Left ventricle myocardium inferior (tissue), 1 donor: ENCODE measurements at regions not wholly inside any gene's neighbourhood (a gene's known extent, or its start where the extent isn't known, plus 50 kb on each side); places are given as distances from the start of the nearest gene placed in this dataset.
"Not testable (repeated sequence)": the region's sequence is repeated elsewhere in the genome, so short reads cannot be mapped to it uniquely, and the experiment has no call there.

Source experiments
- DNase-seq: peaks from one replicate; pipeline ENCODE4 v3.0.0-alpha.2; 2020
- H3K27ac ChIP-seq: fragments of 200-600 bp; replicated peaks from 2 replicates; pipeline ENCODE4 v1.8.0; 2021
- H3K27me3 ChIP-seq: fragments of 200-600 bp; 2 replicates; pipeline ENCODE4 v1.8.0; 2021; ENCODE audit warnings: low read depth
- H3K36me3 ChIP-seq: fragments of 200-600 bp; 2 replicates; pipeline ENCODE4 v1.8.0; 2021
- H3K4me1 ChIP-seq: fragments of 200-600 bp; 2 replicates; pipeline ENCODE4 v1.8.0; 2021
- H3K4me3 ChIP-seq: fragments of 200-600 bp; 2 replicates; pipeline ENCODE4 v1.8.0; 2021; ENCODE audit warnings: mild to moderate bottlenecking, moderate library complexity
- H3K9me3 ChIP-seq: fragments of 200-600 bp; replicated peaks from 2 replicates; pipeline ENCODE4 v1.8.0; 2021
- intact Hi-C: fragments of 100-400 bp; cut with micrococcal nuclease; formaldehyde crosslinking; loops from one replicate; pipeline ENCODE4 v1.11.0; 2022
- TF ChIP-seq, protein P1 (sequence below): fragments of 200-600 bp; IDR thresholded peaks from 2 replicates; pipeline ENCODE4 v1.8.0; 2021; ENCODE audit warnings: antibody characterized with exemption, mild to moderate bottlenecking, borderline replicate concordance
- donor health status: DM: no; HTN: yes; CAD: no; lungs with severe emphysema.

GRCh38 chr1:214859647-214860046, 222.9 kb upstream of the KCNK2 start:
- no peaks in the 10 kb centered on the region for H3K9me3 ChIP-seq
- TF ChIP-seq, protein P1, sequence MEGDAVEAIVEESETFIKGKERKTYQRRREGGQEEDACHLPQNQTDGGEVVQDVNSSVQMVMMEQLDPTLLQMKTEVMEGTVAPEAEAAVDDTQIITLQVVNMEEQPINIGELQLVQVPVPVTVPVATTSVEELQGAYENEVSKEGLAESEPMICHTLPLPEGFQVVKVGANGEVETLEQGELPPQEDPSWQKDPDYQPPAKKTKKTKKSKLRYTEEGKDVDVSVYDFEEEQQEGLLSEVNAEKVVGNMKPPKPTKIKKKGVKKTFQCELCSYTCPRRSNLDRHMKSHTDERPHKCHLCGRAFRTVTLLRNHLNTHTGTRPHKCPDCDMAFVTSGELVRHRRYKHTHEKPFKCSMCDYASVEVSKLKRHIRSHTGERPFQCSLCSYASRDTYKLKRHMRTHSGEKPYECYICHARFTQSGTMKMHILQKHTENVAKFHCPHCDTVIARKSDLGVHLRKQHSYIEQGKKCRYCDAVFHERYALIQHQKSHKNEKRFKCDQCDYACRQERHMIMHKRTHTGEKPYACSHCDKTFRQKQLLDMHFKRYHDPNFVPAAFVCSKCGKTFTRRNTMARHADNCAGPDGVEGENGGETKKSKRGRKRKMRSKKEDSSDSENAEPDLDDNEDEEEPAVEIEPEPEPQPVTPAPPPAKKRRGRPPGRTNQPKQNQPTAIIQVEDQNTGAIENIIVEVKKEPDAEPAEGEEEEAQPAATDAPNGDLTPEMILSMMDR = no peak
- no peaks in the 10 kb centered on the region for H3K4me1 ChIP-seq
- no peak for DNase-seq
- no peak overlapping the region for H3K4me3 ChIP-seq
- H3K36me3 ChIP-seq = no peaks in the 10 kb centered on the region
- H3K27ac ChIP-seq = no peak overlapping the region
- H3K27me3 ChIP-seq = peaks cover 6% of the 10 kb centered on the region
- intact Hi-C loops = no loop called here

GRCh38 chr1:214861615-214862014, 220.9 kb upstream of the KCNK2 start:
- TF ChIP-seq, protein P1 = no peak
- intact Hi-C loops = no loop called here

DNA sequence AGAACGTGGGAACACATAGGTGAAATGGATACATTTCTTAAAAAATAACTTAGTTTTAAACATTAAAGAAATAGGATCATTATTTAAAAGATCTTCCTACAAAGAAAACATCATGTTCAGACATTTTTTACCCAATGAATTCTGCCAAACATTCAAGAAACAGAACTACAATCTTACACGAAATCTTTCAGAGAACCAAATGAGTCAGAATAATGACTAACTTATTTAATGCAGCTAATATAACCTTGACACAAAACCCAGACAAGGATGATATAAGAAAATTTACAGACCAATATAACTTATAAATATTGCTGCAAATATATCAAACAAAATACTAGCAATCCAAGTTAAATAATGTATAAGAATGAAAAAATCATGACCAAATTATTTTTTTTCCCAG, 220.1 kb upstream of the KCNK2 start:
- Histone ChIP-seq H3K36me3 (no peaks in the 10 kb centered on the region), H3K4me3 (no peak overlapping the region), H3K4me1 (no peaks in the 10 kb centered on the region), H3K27ac (no peak overlapping the region), H3K9me3 (no peaks in the 10 kb centered on the region), H3K27me3 (peaks cover 6% of the 10 kb centered on the region)
- intact Hi-C loops = no loop called here
- DNase-seq = no peak
- TF ChIP-seq, protein P1 = no peak

More at GRCh38 chr1:214861615-214862014, 220.9 kb upstream of the KCNK2 start:
- Histone ChIP-seq H3K4me1 (no peaks in the 10 kb centered on the region), H3K4me3 (no peak overlapping the region), H3K9me3 (no peaks in the 10 kb centered on the region), H3K27ac (no peak overlapping the region), H3K36me3 (no peaks in the 10 kb centered on the region), H3K27me3 (peaks cover 6% of the 10 kb centered on the region)
- no peak for DNase-seq

- H3K9me3 ChIP-seq = no peaks in the 10 kb centered on the region
- intact Hi-C loops = no loop called here
- no peak overlapping the region for H3K4me3 ChIP-seq
- TF ChIP-seq, protein P1 = no peak
- H3K27me3 ChIP-seq = peaks cover 3% of the 10 kb centered on the region
- no peak overlapping the region for H3K27ac ChIP-seq
- no peaks in the 10 kb centered on the region for H3K36me3 ChIP-seq
- no peak for DNase-seq
- H3K4me1 ChIP-seq = no peaks in the 10 kb centered on the region
Measured at GRCh38 chr1:214864896-214865688, 217.4 kb upstream of the KCNK2 start.

- H3K27ac ChIP-seq, intact Hi-C loops, H3K9me3 ChIP-seq, H3K27me3 ChIP-seq, H3K4me3 ChIP-seq, H3K4me1 ChIP-seq, H3K36me3 ChIP-seq, DNase-seq: not testable (repeated sequence)
Measured at GRCh38 chr1:214870426-214870825, 212.1 kb upstream of the KCNK2 start.

GRCh38 chr1:214880956-214881355, 201.6 kb upstream of the KCNK2 start:
- intact Hi-C loops = no loop called here
- Histone ChIP-seq H3K27ac (no peak overlapping the region), H3K4me3 (no peak overlapping the region), H3K4me1 (no peaks in the 10 kb centered on the region), H3K9me3 (no peaks in the 10 kb centered on the region), H3K36me3 (no peaks in the 10 kb centered on the region), H3K27me3 (no peaks in the 10 kb centered on the region)
- TF ChIP-seq, protein P1 = no peak
- DNase-seq = no peak
